CD4-positive, alpha-beta memory T cell (primary cell): ENCODE measurements at regions not wholly inside any gene's neighbourhood (a gene's known extent, or its start where the extent isn't known, plus 50 kb on each side); places are given as distances from the start of the nearest gene placed in this dataset.
"Not testable (repeated sequence)": the region's sequence is repeated elsewhere in the genome, so short reads cannot be mapped to it uniquely, and the experiment has no call there.

Experiments
- CTCF ChIA-PET: fragments of 350-600 bp; sonication (Branson Sonifier 250); formaldehyde crosslinking; loops from one replicate; lab custom pipeline; 2021; ENCODE audit warnings: inconsistent platforms; ENCODE audit not compliant: partially characterized antibody; lab: Charles Lee
- POLR2A ChIA-PET: fragments of 350-600 bp; sonication (Branson Sonifier 250); formaldehyde crosslinking; loops from one replicate; lab custom pipeline; 2021; ENCODE audit not compliant: partially characterized antibody; lab: Charles Lee
- DNase-seq, 5 donors: peaks; one replicate each; pipeline versions ENCODE4 v3.0.0 to v3.0.0-alpha.2; 2020 to 2022; ENCODE audit warnings: mixed read lengths in 1 of 5
- H3K27ac ChIP-seq: one replicate; pipeline ENCODE4 v1.7.0; 2013; ENCODE audit warnings: low read depth, low read length
- H3K27me3 ChIP-seq: 2 replicates; pipeline ENCODE4 v1.7.0; 2013; ENCODE audit warnings: mild to moderate bottlenecking, low read length, moderate library complexity; ENCODE audit not compliant: insufficient read depth
- H3K36me3 ChIP-seq: 2 replicates; pipeline ENCODE4 v1.7.0; 2013; ENCODE audit warnings: mild to moderate bottlenecking, low read length, moderate library complexity; ENCODE audit not compliant: insufficient read depth
- H3K4me1 ChIP-seq: 2 replicates; pipeline ENCODE4 v1.7.0; 2013; ENCODE audit warnings: mild to moderate bottlenecking, low read length, moderate library complexity; ENCODE audit not compliant: insufficient read depth
- H3K4me3 ChIP-seq, 2 donors: one replicate each; pipeline ENCODE4 v1.7.0; 2013; ENCODE audit warnings: low read length in 2 of 2, mild to moderate bottlenecking in 1 of 2
- H3K9me3 ChIP-seq, 2 donors: one replicate each; pipeline ENCODE4 v1.7.0; 2013; ENCODE audit warnings: low read length in 2 of 2, control low read depth in 1 of 2; ENCODE audit not compliant: control insufficient read depth in 1 of 2
- H3K27ac Mint-ChIP-seq, 7 donors: one replicate each; pipeline ENCODE4 v1.8.0; 2020 to 2021; ENCODE audit warnings: mixed read lengths in 7 of 7, mild to moderate bottlenecking in 6 of 7, inconsistent platforms in 3 of 7, moderate library complexity in 3 of 7
- H3K27me3 Mint-ChIP-seq, 2 donors: one replicate each; pipeline ENCODE4 v1.8.0; 2020 to 2021; ENCODE audit warnings: mixed read lengths in 2 of 2
- H3K36me3 Mint-ChIP-seq, 2 donors: one replicate each; pipeline ENCODE4 v1.8.0; 2020 to 2021; ENCODE audit warnings: mixed read lengths in 2 of 2, inconsistent platforms in 1 of 2, mild to moderate bottlenecking in 1 of 2
- H3K4me1 Mint-ChIP-seq, 4 donors: one replicate each; pipeline ENCODE4 v1.8.0; 2020 to 2021; ENCODE audit warnings: mixed read lengths in 4 of 4, mild to moderate bottlenecking in 1 of 4
- H3K4me3 Mint-ChIP-seq, 8 donors: one replicate each; pipeline ENCODE4 v1.8.0; 2020 to 2021; ENCODE audit warnings: mixed read lengths in 8 of 8, mild to moderate bottlenecking in 7 of 8, moderate library complexity in 6 of 8, inconsistent platforms in 3 of 8
- H3K9me3 Mint-ChIP-seq, 8 donors: one replicate each; pipeline ENCODE4 v1.8.0; 2020 to 2021; ENCODE audit warnings: mixed read lengths in 8 of 8, mild to moderate bottlenecking in 5 of 8, inconsistent platforms in 3 of 8, moderate library complexity in 1 of 8
- intact Hi-C: fragments of 100-400 bp; cut with micrococcal nuclease; formaldehyde crosslinking; loops from one replicate; pipeline ENCODE4 v1.15.1; 2023

DNA sequence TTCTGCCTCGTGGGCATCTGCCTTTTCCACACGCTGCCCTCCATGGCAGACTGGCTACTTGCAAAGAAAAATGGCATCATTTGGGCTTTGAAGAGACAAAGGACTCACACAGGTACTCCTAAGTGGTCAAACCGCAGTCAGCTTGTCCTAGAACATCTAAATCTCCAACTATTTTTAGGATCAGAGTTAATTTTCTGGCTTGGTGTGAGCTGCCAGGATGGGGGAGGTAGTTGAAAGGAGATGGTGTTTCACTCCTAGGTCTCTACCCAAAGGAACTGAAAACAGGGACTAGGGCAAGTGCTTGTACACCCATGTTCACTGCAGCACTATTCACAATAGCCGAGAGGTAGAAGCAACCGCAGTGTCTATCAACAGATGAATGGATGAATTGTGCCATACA is 107.9 kb upstream of the ATL2 start:
- no peaks in the 10 kb centered on the region for H3K4me1 ChIP-seq
- no peak for DNase-seq
- Mint-ChIP-seq H3K4me1 (no peaks in the 10 kb centered on the region), H3K4me3 (no peak overlapping the region), H3K27me3 (peaks cover 0 to 3% of the 10 kb centered on the region in 2 donors), H3K27ac (no peak overlapping the region), H3K36me3 (peaks cover 0 to 2% of the 10 kb centered on the region in 2 donors), H3K9me3 (peaks cover 4 to 15% (median 13%) of the 10 kb centered on the region in 8 donors)
- intact Hi-C loops = no loop called here
- no peak overlapping the region for H3K4me3 ChIP-seq
- H3K27ac ChIP-seq = no peak overlapping the region
- POLR2A ChIA-PET = no interaction called here
- no peaks in the 10 kb centered on the region for H3K9me3 ChIP-seq
- H3K36me3 ChIP-seq = no peaks in the 10 kb centered on the region
- H3K27me3 ChIP-seq = no peaks in the 10 kb centered on the region
- CTCF ChIA-PET = no interaction called here

DNA sequence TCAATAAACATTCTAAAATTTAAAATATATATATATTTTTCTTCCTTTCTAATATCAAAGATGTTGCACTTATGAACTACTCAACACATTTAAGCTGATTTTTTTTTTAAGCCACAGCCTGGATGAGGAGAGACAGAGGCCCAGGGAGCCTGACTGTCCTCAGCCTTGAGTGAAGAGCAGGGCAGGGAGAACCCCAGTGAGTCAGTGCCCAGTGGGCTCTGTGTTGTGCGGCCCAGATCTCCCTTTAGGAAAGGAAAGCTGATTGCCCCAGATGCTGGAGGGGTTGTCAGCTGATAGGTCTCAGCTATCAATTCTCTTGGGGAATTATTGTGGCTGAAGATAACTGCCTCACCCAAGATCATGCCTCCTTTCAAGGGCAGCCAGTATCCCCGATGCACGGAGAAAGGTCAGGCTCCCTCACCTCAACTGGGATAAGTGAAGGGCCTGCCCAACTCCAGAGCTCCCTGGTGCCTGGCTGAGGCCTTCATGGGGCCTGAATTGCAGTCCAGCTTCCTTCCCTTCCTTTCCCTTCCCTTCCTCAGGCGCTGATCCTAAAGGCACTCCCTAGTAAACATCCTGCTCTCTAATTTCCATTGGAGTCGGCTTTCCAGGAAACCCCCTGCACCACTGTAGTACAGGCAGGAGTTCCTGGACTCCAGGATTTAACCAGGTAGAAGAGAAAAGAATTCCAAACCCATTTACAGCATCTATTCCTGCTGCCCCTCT is 106.9 kb upstream of the ATL2 start:
- H3K27ac ChIP-seq = no peak overlapping the region
- Mint-ChIP-seq H3K4me1 (no peaks in the 10 kb centered on the region), H3K36me3 (peaks cover 0 to 2% of the 10 kb centered on the region in 2 donors), H3K4me3 (no peak overlapping the region), H3K27ac (no peak overlapping the region), H3K27me3 (peaks cover 0 to 3% of the 10 kb centered on the region in 2 donors), H3K9me3 (peaks cover 4 to 21% (median 16%) of the 10 kb centered on the region in 8 donors)
- no peak overlapping the region for H3K4me3 ChIP-seq
- no peak for DNase-seq
- no peaks in the 10 kb centered on the region for H3K36me3 ChIP-seq
- ChIA-PET POLR2A (no interaction called here), CTCF (interaction anchor here (0.6 to 1.0 kb wide), 2 partner anchors 16 to 168 kb away, joined by 3 read pairs; no protein-coding TSS in a partner anchor)
- H3K9me3 ChIP-seq = no peaks in the 10 kb centered on the region
- intact Hi-C loops = no loop called here
- no peaks in the 10 kb centered on the region for H3K4me1 ChIP-seq
- no peaks in the 10 kb centered on the region for H3K27me3 ChIP-seq

DNA sequence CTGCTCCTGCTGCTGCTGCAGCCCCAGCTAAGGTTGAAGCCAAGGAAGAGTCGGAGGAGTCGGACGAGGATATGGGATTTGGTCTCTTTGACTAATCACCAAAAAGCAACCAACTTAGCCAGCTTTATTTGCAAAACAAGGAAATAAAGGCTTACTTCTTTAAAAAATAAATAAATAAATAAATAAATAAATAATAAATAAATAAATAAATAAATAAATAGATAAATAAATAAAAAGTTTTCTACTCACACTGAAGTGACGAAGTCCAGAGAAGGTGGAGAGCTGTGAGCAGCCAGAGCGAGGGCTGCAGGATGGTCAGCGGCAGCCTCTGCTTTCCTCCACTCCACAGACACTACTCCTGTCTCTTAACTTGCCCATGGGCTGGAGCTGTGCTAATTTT is 105.6 kb upstream of the ATL2 start:
- H3K9me3 Mint-ChIP-seq = peaks cover 4 to 24% (median 16%) of the 10 kb centered on the region in 8 donors
- H3K27ac Mint-ChIP-seq, H3K27ac ChIP-seq, POLR2A ChIA-PET, H3K4me3 Mint-ChIP-seq, H3K4me1 Mint-ChIP-seq, H3K4me1 ChIP-seq, H3K4me3 ChIP-seq, H3K36me3 Mint-ChIP-seq, intact Hi-C loops, H3K9me3 ChIP-seq, H3K36me3 ChIP-seq, CTCF ChIA-PET, DNase-seq, H3K27me3 Mint-ChIP-seq, H3K27me3 ChIP-seq: not testable (repeated sequence)

DNA sequence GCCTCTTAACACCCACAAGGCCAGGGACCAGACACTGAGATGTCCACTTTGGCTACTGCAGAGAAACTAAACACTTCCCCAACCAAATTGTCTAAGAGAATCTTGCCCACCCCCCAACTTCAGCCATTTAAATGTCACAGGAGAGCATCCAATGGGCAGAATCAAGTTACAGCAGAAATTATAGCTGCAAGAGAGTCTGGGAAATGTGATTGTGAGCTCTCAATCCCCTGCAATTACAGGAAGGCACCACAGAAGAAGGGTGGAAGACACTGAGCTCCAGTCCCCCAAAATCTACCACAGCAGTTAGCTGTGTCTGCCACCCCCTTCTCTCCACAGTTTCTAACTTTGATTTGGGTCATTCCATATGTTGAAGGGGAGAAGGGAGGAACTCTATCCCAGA is 103.5 kb upstream of the ATL2 start:
- POLR2A ChIA-PET = no interaction called here

DNA sequence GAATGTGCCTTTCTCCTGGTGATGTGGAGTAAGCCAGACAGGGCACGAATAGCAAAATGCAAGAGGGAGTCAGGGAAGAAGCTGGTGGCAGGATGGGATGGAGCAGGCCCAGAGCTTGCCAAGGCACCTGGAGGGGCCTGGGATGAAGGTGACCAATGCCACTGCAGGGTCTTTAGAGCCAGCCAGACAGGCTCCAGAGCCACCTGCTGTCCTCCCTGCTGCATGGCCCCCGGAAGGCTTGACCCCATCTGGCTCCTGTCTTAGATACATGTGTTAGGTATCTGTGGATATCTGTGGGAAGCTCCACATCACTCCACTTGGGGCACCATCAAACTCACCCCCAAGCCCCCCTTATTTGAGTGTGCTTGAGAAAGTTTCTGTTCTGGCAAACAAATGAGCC is 99.9 kb upstream of the ATL2 start:
- CTCF ChIA-PET = interaction anchor here (0.6 to 1.9 kb wide), 2 partner anchors 31 to 160 kb away, joined by 3 to 5 read pairs; no protein-coding TSS in a partner anchor
- H3K36me3 ChIP-seq = no peaks in the 10 kb centered on the region
- H3K4me3 ChIP-seq = no peak overlapping the region
- H3K4me1 ChIP-seq = no peaks in the 10 kb centered on the region
- POLR2A ChIA-PET = no interaction called here
- no peak overlapping the region for H3K27ac ChIP-seq
- H3K4me3 Mint-ChIP-seq = no peak overlapping the region
- peaks cover 4 to 24% (median 16%) of the 10 kb centered on the region in 8 donors for H3K9me3 Mint-ChIP-seq
- peaks cover 4 to 7% (median 6%) of the 10 kb centered on the region in 4 donors for H3K4me1 Mint-ChIP-seq
- intact Hi-C loops = no loop called here
- no peak overlapping the region for H3K27ac Mint-ChIP-seq
- H3K27me3 ChIP-seq = no peaks in the 10 kb centered on the region
- no peak for DNase-seq
- H3K27me3 Mint-ChIP-seq = peaks cover 8 to 12% of the 10 kb centered on the region in 2 donors
- peaks cover 0 to 2% of the 10 kb centered on the region in 2 donors for H3K36me3 Mint-ChIP-seq
- no peaks in the 10 kb centered on the region for H3K9me3 ChIP-seq

More for the DNA sequence above, 103.5 kb upstream of the ATL2 start:
- no peak overlapping the region for H3K4me3 ChIP-seq
- Mint-ChIP-seq H3K9me3 (peaks cover 4 to 24% (median 16%) of the 10 kb centered on the region in 8 donors), H3K27me3 (peaks cover 0 to 6% of the 10 kb centered on the region in 2 donors), H3K4me3 (no peak overlapping the region), H3K27ac (no peak overlapping the region), H3K4me1 (no peaks in the 10 kb centered on the region), H3K36me3 (peaks cover 0 to 2% of the 10 kb centered on the region in 2 donors)
- intact Hi-C loops = no loop called here
- no peaks in the 10 kb centered on the region for H3K36me3 ChIP-seq
- no peak for DNase-seq
- H3K27me3 ChIP-seq = no peaks in the 10 kb centered on the region
- H3K4me1 ChIP-seq = no peaks in the 10 kb centered on the region
- CTCF ChIA-PET = interaction anchor here (1.0 kb wide), 1 partner anchor 28 kb away, joined by 6 read pairs; no protein-coding TSS in a partner anchor
- H3K9me3 ChIP-seq = no peaks in the 10 kb centered on the region
- H3K27ac ChIP-seq = no peak overlapping the region

DNA sequence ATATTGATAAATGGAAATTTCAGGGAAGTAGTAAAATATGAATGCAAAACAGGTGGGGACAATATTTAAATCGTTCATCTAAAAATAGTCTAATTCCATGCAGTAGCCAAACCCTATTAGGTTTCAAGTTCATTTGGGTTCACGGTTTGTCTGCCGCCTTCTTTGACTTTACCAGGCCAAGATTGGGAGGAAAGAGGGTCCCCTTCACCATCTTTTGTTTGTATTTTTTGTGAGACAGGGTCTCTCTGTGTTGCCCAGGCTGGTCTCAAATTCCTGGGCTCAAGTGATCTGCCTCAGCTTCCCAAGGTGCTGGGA is 98.5 kb upstream of the ATL2 start:
- H3K9me3 ChIP-seq = no peaks in the 10 kb centered on the region
- no peak overlapping the region for H3K4me3 Mint-ChIP-seq
- intact Hi-C loops = no loop called here
- POLR2A ChIA-PET = no interaction called here
- peaks cover 10 to 11% of the 10 kb centered on the region in 2 donors for H3K27me3 Mint-ChIP-seq
- no peak overlapping the region for H3K27ac Mint-ChIP-seq
- no peak for DNase-seq
- peaks cover under 1 to 14% (median 7%) of the 10 kb centered on the region in 8 donors for H3K9me3 Mint-ChIP-seq
- peaks cover 4 to 7% (median 6%) of the 10 kb centered on the region in 4 donors for H3K4me1 Mint-ChIP-seq
- no peaks in the 10 kb centered on the region for H3K27me3 ChIP-seq
- H3K4me1 ChIP-seq = no peaks in the 10 kb centered on the region
- no peak overlapping the region for H3K27ac ChIP-seq
- no peaks in the 10 kb centered on the region for H3K36me3 Mint-ChIP-seq
- no peaks in the 10 kb centered on the region for H3K36me3 ChIP-seq
- CTCF ChIA-PET = interaction anchor here (1.5 kb wide), 1 partner anchor 33 kb away, joined by 3 read pairs; no protein-coding TSS in a partner anchor
- no peak overlapping the region for H3K4me3 ChIP-seq

DNA sequence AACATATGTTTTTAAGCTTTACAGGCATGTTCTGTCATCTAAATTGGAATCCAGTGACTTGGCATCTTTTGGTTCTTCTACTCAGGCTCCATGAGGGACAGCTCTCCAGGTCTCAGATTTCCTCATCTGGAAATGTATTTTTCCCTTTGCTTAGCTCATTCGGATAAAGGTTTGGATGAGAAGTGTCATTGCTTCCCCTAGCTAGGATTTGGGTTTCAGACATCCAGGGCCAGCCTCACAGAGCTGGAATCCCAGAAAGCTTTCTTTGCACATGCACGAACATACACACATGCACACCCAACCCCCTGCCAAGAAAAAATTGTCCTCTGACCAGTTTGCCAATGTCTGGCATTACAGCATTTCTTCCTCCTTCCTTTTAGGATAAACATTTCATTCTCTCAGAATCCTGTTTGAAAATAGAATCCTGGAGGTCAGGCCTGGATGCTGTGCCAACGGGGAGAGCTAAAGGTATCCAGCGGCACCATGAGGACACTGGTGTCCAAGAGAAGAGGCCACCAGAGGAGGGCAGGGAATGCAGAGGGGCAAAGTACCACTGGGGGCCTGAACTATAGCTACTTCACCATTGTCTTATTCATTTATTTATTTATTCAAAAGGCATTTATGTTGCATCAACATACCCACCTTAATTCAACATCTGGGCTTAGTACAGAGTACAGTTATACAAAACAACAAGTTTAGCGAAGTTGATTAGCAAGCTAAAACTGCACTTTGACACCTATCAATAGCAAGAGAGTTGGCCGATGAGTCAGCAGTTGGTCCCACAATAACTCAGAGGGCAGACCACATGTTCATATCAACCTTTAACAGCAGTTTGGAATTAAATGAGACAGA is 97.9 kb upstream of the ATL2 start:
- DNase-seq = no peak
- H3K36me3 ChIP-seq = no peaks in the 10 kb centered on the region
- no peaks in the 10 kb centered on the region for H3K36me3 Mint-ChIP-seq
- H3K4me1 Mint-ChIP-seq = peaks cover 4 to 7% (median 6%) of the 10 kb centered on the region in 4 donors
- H3K4me3 ChIP-seq = no peak overlapping the region
- peaks cover 0 to 8% (median 3%) of the 10 kb centered on the region in 8 donors for H3K9me3 Mint-ChIP-seq
- peaks cover 9 to 14% of the 10 kb centered on the region in 2 donors for H3K27me3 Mint-ChIP-seq
- H3K27me3 ChIP-seq = no peaks in the 10 kb centered on the region
- H3K9me3 ChIP-seq = no peaks in the 10 kb centered on the region
- H3K4me3 Mint-ChIP-seq = no peak overlapping the region
- intact Hi-C loops = no loop called here
- ChIA-PET POLR2A (no interaction called here), CTCF (interaction anchor here (1.5 kb wide), 1 partner anchor 34 kb away, joined by 3 read pairs; no protein-coding TSS in a partner anchor)
- H3K27ac ChIP-seq = no peak overlapping the region
- no peaks in the 10 kb centered on the region for H3K4me1 ChIP-seq
- no peak overlapping the region for H3K27ac Mint-ChIP-seq
